Neural cell (in vitro differentiated cells): ENCODE measurements at regions not wholly inside any gene's neighbourhood (a gene's known extent, or its start where the extent isn't known, plus 50 kb on each side); places are given as distances from the start of the nearest gene placed in this dataset.

ENCODE experiments used
- EP300 ChIP-seq: fragments of 450-650 bp; conservative IDR thresholded peaks from 2 replicates; pipeline ENCODE4 v1.6.1; 2014; ENCODE audit warnings: antibody characterized with exemption, mild to moderate bottlenecking, moderate library complexity; ENCODE audit not compliant: poor library complexity, severe bottlenecking
- EZH2 ChIP-seq: fragments of 200-600, 300-800 bp; shearing (Covaris generic), sonication (generic); IDR thresholded peaks from 2 replicates; pipeline ENCODE4 v1.6.1; 2014; ENCODE audit warnings: antibody characterized with exemption, low read length, borderline replicate concordance, mild to moderate bottlenecking; ENCODE audit not compliant: insufficient read depth, poor library complexity, severe bottlenecking
- MXI1 ChIP-seq: fragments of 450-650 bp; conservative IDR thresholded peaks from 2 replicates; pipeline ENCODE4 v1.6.1; 2014; ENCODE audit warnings: antibody characterized with exemption, mild to moderate bottlenecking; ENCODE audit not compliant: poor library complexity, severe bottlenecking
- POLR2AphosphoS5 ChIP-seq: IDR thresholded peaks from 2 replicates; pipeline ENCODE4 v1.6.1; 2012
- RAD21 ChIP-seq: fragments of 450-650 bp; conservative IDR thresholded peaks from 2 replicates; pipeline ENCODE4 v1.6.1; 2014; ENCODE audit warnings: antibody characterized with exemption, mild to moderate bottlenecking, moderate library complexity
- SMC3 ChIP-seq: fragments of 450-650 bp; conservative IDR thresholded peaks from 2 replicates; pipeline ENCODE4 v1.6.1; 2014; ENCODE audit warnings: antibody characterized with exemption, mild to moderate bottlenecking, moderate library complexity; ENCODE audit not compliant: poor library complexity
- TAF1 ChIP-seq: IDR thresholded peaks from 2 replicates; pipeline ENCODE4 v1.6.1; 2012; ENCODE audit warnings: low read depth
- TF ChIP-seq, protein P1 (sequence below): fragments of 450-650 bp; IDR thresholded peaks from 2 replicates; pipeline ENCODE4 v1.5.1; 2014; ENCODE audit warnings: antibody characterized with exemption, mild to moderate bottlenecking, moderate library complexity; ENCODE audit not compliant: poor library complexity, severe bottlenecking
- TF ChIP-seq, protein P2 (sequence below): IDR thresholded peaks from 2 replicates; pipeline ENCODE4 v1.6.1; 2012; ENCODE audit warnings: borderline replicate concordance

GRCh38 chr10:8815969-8816368 lies 761.5 kb downstream of the GATA3 start:
- TF ChIP-seq EP300 (no peak), EZH2 (no peak), RAD21 (no peak), SMC3 (no peak), POLR2AphosphoS5 (no peak), TAF1 (no peak), MXI1 (no peak)
- TF ChIP-seq, protein P1, sequence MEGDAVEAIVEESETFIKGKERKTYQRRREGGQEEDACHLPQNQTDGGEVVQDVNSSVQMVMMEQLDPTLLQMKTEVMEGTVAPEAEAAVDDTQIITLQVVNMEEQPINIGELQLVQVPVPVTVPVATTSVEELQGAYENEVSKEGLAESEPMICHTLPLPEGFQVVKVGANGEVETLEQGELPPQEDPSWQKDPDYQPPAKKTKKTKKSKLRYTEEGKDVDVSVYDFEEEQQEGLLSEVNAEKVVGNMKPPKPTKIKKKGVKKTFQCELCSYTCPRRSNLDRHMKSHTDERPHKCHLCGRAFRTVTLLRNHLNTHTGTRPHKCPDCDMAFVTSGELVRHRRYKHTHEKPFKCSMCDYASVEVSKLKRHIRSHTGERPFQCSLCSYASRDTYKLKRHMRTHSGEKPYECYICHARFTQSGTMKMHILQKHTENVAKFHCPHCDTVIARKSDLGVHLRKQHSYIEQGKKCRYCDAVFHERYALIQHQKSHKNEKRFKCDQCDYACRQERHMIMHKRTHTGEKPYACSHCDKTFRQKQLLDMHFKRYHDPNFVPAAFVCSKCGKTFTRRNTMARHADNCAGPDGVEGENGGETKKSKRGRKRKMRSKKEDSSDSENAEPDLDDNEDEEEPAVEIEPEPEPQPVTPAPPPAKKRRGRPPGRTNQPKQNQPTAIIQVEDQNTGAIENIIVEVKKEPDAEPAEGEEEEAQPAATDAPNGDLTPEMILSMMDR = no peak
- TF ChIP-seq, protein P2, sequence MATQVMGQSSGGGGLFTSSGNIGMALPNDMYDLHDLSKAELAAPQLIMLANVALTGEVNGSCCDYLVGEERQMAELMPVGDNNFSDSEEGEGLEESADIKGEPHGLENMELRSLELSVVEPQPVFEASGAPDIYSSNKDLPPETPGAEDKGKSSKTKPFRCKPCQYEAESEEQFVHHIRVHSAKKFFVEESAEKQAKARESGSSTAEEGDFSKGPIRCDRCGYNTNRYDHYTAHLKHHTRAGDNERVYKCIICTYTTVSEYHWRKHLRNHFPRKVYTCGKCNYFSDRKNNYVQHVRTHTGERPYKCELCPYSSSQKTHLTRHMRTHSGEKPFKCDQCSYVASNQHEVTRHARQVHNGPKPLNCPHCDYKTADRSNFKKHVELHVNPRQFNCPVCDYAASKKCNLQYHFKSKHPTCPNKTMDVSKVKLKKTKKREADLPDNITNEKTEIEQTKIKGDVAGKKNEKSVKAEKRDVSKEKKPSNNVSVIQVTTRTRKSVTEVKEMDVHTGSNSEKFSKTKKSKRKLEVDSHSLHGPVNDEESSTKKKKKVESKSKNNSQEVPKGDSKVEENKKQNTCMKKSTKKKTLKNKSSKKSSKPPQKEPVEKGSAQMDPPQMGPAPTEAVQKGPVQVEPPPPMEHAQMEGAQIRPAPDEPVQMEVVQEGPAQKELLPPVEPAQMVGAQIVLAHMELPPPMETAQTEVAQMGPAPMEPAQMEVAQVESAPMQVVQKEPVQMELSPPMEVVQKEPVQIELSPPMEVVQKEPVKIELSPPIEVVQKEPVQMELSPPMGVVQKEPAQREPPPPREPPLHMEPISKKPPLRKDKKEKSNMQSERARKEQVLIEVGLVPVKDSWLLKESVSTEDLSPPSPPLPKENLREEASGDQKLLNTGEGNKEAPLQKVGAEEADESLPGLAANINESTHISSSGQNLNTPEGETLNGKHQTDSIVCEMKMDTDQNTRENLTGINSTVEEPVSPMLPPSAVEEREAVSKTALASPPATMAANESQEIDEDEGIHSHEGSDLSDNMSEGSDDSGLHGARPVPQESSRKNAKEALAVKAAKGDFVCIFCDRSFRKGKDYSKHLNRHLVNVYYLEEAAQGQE = no peak
